ENCODE measurements at regions not wholly inside any gene's neighbourhood (a gene's known extent, or its start where the extent isn't known, plus 50 kb on each side); places are given as distances from the start of the nearest gene placed in this dataset.
"Not testable (repeated sequence)": the region's sequence is repeated elsewhere in the genome, so short reads cannot be mapped to it uniquely, and the experiment has no call there.

DNA sequence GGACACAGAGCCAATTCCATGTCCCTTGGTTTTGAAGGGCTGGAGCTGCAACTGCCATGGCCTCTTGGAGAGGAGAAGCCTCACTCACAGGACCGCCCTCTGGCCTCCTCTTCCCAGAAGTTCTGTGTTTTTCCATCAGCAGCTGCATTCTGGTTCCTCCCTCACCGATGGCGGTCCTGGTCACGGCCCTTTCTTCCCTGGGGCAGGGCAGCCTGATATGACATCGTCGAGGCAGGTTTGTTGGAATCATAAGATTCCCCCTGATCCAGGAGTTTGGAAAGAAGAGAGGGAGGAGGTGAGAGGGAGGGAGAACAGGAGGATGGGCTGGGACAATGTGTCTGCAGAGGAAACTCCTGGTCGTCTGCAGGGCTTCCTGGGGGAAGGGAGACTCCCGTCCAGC, 82.7 kb upstream of the PDZD8 start:
- DNase-seq (ENCODE audit: low spot score) = no peak

DNA sequence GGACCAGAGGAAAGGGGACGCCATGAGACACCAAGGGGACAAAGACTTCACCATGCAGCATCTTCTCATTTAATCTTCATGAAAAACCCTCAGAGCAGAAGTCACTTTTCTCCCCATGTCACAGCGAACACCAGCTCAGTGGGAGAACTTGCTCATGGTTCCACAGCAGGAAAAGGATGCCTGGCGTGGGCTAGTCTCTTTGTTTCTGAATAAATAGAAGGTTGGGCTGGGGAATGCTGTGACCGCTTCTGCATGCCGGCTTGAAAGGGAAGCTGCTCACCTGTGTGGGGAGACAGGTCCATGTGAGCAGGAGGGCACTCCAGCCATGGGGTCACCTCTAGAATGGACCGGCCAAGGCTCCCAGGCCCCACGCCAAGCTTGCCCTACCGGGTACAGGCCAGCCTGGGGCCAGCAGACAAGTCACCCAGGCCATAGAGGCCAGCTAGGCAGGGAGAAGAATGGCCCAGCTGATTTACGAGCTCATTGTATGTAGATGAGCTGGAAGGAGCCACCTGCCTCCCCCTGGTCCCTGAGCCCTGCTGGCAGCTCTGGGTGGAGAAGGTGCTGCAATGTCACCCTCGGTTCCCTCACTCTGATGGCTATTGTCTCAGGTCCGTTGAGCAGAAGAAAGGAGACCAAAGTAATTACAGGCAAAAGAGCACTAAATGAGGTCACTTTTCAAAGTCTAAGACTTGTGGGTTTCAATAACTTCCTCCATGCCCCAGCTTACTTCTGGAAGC, 82.0 kb upstream of the PDZD8 start:
- no peak for DNase-seq (ENCODE audit: low spot score)

DNA sequence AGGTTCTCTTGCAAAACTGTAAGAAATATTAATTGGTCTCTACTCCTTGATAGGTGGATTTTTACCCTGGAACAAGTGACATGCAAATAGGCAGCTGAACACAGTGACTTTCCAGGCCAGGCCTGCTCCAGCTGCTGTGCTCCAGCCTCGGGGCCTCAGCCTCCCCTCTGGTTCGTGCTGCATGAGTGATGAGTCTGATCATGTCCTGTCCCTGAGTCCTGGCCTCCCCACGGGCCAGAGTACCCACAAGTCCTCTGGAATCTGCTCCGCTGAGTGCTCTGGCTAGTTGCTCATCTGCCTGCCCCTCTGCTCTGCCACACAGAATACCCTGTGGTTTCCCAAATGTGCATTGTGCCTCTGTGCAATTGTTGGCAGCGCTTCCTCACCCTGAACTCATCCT, 80.1 kb upstream of the PDZD8 start:
- no peak for DNase-seq (ENCODE audit: low spot score)

DNA sequence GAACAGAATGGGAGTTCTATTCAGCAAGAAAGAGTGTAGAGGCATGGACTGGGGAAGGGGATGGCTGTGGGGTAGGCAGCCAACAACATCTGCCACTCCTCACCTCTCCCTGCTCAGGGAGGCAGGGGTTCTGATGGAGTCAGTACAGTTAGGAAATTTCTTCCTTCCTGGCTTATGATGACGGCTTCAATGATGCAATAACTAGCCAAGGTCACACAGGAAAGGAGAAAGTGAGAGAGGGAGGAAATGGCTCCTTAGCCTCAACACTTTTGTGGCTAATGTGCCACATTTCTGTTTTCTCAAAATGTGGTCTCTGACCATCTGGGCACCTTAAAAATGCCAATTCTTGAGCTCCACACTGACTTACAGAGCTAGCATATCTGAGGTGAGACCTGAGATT, 79.3 kb upstream of the PDZD8 start:
- no peak for DNase-seq (ENCODE audit: low spot score)

DNA sequence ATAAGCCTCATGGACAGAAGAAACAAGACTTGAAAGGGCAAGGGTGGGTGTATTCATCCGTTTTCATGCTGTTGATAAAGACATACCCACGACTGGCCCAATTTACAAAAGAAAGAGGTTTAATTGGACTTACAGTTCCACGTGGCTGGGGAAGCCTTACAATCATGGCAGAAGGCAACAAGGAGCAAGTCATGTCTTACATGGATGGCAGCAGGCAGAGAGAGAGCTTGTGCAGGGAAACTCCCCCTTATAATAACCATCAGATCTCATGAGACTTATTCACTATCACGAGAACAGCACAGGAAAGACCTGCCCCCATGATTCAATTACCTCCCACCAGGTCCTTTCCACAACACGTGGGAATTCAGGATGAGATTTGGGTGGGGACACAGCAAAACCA, 78.2 kb upstream of the PDZD8 start:
- not testable (repeated sequence) for DNase-seq (ENCODE audit: low spot score)

DNA sequence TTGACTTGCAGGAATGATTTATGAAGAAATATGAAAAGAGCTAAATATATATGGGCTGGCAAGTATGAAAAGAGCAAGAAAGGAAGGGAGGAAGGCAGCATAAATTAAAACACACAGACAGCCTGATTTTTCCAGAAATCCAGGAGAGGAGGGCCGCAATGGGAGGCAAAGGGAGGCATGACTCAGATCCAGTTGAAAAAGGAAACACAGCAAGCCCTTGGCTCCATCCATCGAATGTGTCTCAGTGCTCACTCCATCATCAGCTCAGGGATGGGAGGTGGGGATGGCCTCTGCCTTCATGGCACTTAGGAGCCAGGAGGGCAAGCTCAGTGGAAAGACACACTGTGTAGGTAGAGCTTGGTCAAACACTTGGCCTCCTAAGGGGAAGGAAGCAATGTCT, 75.7 kb upstream of the PDZD8 start:
- no peak for DNase-seq (ENCODE audit: low spot score)

DNA sequence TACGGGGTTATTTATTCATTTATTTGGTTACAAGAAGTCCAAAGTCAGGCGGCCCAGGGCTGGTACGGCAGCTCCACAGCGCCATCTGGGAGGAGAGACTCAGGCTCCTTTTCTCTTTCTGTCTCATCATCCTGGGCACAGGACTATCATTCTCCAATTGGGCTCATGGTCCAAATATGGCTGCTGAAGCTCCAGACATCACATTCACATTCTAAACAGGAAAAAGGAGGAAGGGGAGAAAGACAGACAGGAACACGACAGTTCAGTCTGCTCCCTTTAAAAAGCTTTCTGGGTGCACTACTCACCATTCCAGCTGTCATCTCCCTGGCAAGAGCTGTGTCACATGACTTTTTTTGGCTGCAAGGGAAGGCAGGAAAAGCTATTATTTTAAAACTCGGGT, 74.4 kb upstream of the PDZD8 start:
- no peak for DNase-seq (ENCODE audit: low spot score)

DNA sequence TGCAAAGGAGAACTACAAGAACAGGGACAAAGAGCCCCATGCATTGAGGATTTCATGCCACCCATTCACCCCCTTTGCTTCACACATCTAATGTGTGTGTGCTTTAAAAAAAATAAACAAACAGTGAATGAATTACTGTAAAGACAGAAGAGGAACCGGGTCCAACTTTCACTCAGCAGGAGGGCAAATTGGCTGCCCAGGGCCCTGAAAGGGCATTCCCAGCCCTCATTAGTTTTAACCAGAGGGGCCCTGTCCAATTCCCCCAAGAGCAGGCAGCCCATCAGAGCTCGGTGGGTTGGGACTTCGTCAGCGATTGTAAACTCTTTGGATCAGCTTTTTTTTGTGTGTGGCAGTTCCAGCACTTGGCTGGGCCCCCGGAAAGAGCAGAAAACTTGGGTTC, 73.6 kb upstream of the PDZD8 start:
- no peak for DNase-seq (ENCODE audit: low spot score)

DNA sequence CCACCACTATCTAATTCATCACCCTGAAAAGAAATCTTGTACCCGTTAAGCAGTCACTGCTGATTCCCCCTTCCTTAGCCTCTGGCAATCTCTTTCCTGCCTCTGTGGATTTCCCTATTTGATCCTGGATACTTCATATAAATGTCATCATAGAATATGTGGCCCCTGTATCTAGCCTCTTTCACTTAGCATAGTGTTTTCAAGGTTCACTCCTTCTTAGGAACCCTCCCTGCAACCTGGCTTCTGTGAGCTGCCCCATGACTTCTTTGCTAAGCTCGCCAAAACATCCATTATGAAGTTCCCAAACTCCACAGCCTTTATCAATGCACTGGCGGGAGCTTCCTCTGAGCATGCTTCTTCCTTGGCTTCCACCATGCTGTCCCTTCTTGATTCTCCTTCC, 70.8 kb upstream of the PDZD8 start:
- DNase-seq (ENCODE audit: low spot score) = no peak

DNA sequence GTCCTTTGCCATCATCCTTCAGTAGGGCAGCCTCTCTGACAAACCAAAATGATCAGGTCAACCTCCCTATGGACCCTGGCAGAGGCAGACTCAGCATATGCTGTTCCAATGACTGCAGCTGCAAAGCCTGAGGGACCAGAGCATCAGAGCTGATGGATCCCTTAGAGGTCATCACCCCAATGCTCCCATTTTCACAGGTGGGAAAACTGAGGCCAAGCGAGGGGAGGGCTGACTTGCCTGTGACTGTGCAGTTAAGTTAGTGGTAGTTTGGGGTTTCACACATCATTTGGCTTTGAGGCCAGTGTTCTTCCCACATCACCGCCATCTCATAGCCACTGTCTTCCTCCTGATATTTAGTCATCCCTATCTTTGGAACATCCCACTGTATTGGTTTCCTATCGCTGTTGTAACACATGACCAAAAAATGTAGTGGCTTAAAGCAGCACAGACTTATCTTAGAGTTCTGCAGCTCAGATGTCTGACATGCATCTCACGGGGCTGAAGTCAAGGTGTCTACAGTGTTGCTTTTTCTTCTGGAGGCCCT, 69.3 kb upstream of the PDZD8 start:
- DNase-seq (ENCODE audit: low spot score) = no peak

DNA sequence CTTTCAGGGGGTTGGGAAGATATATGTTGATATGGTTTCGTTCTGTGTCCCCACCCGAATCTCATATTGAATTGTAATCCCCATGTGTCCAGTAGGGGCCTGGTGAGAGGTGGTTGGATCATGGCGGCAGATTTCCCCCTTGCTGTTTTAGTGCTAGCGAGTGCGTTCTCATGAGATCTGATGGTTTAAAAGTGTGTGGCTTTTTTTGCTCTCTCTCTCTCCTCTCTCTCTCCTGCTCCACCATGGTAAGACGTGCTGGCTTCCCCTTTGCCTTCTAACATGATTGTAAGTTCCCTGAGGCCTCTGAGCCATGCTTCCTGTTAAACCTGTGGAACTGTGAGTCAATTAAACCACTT, 68.4 kb upstream of the PDZD8 start:
- no peak for DNase-seq (ENCODE audit: low spot score)

DNA sequence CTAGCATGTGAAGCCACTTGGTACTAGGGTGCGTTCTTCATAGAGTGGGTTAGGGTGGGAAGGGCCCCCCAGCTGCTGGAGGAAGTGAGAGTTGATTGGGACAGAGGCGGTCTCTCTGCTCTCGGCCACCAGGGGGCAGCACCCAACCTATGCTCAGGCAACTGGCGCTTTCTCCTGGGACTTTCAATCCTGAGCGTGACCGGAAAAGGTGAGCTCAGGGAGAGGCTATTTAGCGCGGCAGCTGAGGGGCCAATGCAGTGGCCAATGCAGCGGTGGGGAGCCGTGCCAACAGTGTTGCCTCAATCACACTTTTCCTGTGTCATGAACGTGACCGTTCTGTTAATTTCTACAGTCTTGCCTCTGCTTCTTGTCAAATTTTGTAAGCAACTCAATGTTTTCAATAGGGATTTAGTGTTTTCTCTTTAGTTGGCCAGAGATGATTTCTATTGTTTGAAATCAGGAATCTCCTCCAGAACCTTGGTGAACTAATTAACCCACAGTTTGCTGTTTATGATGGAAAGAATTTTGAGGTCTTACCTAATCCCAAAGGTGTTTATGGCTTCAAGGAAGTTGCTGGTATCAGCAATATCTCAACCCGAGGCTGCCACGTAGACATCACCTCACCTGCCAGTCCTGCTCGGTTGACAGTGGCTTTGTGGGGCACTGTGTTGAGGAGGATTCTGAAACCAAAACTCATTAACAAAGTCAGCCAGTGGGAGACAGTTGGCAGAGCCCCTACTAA, 67.9 kb upstream of the PDZD8 start:
- DNase-seq (ENCODE audit: low spot score) = peak; percentile 80

DNA sequence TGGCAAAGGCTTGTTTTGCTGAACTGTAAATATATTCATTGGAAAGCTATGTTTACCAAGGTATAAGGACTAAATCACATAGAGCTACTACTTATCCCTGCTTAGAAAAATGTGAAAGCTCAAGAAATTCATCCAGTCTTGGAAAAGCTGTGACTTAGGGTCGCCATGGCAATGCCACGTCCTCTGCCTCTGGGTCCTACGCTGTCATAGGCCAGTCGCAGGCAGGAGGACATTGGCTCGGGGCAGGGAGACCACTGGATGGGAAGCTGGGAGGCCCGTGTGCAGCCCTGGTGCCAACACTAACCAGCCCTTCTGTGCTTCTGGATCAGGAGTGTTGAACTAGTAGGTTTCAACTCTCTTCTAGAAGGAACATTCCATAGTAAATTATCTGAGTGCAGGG, 67.3 kb upstream of the PDZD8 start:
- no peak for DNase-seq (ENCODE audit: low spot score)

DNA sequence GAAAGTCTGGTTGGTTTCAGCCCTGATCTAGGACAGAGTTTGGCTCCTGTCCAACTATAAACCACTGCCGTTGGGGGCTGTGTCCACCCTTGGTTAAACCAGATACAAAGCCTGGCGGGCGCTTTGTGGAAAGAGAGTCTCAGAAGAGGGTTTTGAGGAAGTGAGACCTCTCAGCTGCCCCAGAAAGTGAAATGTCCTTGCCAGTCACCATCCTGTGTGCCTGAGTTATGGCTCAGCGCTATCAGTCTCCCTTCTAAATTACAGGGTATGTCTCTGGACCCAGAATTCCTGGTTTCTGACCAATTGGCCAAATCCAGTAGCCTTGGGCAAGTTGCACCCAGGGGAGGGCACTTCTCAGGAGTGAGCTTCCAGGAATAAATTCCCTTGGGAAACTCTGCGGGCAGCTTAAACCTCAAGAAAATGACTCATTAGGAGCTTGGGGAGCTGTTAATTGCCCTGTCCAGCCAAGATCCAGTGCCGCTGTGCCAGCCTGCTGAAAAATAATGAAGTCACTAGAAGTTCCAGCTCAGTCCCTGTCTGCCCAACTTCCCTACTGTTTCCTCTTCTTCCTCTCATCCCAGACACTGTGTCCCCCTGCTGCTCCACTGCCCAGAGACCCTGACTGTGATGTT, 66.7 kb upstream of the PDZD8 start:
- no peak for DNase-seq (ENCODE audit: low spot score)

DNA sequence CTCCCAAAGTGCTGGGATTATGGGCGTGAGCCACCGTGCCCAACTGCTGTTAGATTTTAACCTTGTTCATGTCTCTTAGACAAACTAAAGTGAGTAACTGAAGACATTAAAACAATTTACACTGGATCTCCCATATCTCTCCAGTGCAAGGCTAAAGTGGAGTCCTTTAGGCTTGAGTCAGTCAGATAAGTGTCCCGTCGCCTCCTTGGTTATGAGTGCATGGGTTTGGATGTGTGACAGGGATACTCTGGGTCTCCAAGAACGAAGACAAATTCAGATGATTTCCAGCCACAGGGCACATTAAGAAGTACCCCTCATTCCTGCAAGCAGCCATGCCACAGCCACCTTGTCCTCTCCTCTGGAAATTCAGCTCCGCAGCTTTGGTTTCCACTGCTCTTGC, 66.1 kb upstream of the PDZD8 start:
- DNase-seq (ENCODE audit: low spot score) = no peak

DNA sequence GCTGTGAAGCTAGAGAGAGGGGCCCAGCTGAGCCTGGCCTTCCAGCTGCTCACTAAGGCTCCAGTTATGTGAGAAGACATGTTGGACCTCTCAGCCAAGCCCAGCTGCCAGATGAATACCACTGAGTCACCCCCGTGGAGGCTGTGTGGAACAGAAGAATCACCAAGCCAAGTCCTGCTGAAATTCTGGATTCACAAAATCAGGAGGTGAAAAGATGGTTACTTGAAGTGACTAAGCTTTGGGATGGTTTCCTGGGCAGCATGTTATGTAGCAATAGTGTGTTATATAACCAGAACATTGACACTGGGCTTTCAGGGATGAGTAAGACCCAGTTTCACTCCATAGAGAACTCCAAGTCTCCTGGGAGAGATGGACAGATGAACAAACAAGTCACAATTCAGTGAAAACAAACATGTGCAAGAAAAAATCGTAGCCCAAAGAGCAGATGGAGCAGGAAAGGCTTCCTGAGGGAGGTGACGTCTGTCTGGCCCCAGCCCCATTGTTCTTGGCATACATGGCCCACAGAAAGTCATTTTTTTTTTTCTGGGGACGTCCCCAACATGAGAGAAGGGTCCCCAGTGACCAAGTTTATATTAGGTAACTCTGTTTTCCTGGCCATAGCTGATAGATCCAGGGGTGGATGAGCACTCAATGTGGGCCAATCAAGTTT, 64.1 kb upstream of the PDZD8 start:
- no peak for DNase-seq (ENCODE audit: low spot score)

DNA sequence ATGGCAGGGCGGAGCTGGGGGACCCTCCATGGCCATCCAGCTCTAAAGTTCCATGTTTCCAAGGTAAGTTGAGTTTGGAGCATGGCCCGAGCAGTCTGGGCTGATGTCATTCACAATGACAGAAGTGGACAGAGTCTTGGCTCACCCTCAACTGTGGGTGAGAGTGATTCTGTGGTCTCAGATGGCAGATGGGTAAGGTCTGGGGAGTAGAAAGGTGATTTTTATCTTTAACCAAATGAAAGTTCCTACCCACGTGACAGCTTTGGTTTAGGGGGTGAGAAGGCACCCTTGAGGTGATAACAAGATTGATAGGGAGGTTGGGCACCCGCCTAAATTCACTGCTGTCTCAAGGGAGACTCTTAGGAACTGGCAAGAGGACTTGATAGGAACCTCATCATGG, 57.6 kb upstream of the PDZD8 start:
- DNase-seq (ENCODE audit: low spot score) = no peak

DNA sequence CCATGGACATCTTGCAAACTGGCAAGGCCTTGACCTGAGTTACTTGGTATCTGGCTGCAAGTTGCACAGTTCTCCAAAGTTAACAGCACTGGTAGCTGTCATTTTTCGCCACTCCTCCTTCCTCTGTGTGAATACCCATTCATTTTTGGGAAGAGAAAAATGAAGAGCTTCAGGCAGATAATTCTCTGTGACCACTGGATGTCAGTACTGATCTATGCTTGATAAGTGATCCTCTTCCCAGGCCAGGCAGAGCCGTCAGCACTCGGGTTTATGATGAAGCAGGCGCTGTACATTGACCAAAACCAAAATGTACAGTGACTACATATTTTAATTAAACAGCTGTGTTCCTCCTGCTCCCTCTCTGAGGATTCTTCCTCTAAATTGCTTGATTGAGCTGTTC, 55.9 kb upstream of the PDZD8 start:
- DNase-seq (ENCODE audit: low spot score) = no peak

DNA sequence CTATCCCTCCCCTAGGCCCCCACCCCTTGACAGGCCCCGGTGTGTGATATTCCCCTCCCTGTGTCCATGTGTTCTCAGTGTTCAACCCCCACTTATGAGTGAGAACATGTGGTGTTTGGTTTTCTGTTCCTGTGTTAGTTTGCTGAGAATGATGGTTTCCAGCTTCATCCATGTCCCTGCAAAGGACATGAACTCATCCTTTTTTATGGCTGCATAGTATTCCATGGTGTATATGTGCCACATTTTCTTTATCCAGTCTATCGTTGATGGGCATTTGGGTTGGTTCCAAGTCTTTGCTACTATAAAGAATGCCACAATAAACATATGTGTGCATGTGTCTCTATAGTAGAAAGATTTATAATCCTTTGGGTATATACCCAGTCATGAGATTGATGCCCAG, 55.3 kb upstream of the PDZD8 start:
- not testable (repeated sequence) for DNase-seq (ENCODE audit: low spot score)

DNA sequence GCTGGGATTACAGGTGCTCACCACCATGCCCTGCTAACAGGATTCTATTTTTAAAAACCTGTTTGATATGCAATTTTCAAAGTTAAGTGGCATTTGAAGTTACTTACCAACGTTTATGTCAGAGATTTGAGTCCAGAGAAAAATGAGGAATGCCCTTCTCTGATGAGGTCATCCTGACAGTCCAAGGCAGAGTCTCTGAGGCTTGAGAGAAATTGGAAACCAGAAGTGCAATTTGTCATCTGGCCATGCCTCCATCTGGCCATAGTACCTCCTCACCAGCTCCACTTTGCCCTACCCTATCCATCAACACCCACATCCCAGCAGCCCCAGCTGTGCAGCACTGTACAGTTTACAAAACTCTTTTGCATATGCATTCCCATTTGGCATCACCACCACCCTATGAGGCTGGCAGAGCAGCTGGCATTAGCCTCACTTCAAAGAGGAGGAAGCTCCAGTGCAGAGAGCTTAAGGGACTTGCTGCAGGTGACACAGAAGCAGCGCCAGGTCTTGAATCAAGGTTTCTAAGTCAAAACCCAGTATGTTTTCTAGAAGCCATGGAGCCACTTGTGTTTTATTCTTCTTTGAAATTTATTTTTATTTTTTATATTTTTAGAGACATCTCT, 54.5 kb upstream of the PDZD8 start:
- no peak for DNase-seq (ENCODE audit: low spot score)

DNA sequence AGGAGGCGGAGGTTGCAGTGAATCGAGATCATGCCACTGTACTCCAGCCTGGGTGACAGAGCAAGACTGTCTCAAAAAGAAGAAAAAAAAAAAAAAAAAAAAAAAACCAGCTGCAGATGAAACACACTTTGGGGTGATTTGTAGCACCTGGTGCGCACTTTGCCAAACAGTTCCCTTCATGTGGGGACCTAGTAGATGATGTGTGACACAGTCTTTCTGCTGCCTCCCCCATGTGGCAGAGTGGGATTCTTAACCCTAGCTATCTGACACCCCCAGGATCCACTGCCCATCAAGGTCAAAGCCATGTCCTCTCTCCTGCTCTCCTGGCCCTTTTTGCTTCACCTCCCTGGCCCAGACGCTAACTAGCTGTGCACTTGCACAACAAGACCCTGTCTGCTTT, 52.1 kb upstream of the PDZD8 start:
- DNase-seq (ENCODE audit: low spot score) = no peak

DNA sequence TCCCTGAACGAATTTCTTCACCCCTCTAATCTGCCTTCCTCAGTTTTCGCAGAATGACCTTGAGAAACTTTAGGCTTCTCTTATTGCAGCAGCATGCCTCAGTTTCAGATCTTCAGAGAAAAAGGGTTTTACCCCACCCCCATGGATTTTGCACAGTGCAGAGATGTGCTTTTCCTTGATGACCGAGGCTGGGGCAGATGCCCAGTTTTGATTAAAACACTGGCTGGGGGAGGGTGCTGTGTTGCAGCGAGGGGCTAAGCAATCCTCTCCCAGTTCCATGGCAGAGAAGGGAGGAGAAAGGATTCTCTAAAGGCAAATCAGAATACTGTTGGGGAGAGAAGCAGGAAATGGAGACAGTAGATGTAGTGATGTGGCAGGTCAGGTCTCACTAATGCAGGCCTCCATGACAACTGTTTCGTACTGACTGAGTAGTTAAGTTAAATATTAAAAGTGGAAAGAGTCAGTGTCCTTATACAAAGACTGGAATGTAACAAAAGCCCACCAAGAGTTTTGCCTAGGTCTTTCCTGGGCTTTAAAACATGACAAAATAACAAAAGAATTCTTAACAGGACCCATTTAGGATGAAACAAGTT, 50.8 kb upstream of the PDZD8 start:
- DNase-seq (ENCODE audit: low spot score) = peak; percentile 3

Measured in left forelimb (tissue), 1 donor.